Adrenal gland (tissue), 5 donors: ENCODE measurements at regions not wholly inside any gene's neighbourhood (a gene's known extent, or its start where the extent isn't known, plus 50 kb on each side); places are given as distances from the start of the nearest gene placed in this dataset.

ENCODE experiments used
- POLR2A ChIP-seq, 2 donors: fragments of 450-650 bp; IDR thresholded peaks; one replicate each; pipeline ENCODE4 v1.6.1; 2017; ENCODE audit warnings: antibody characterized with exemption in 2 of 2, mild to moderate bottlenecking in 2 of 2, moderate library complexity in 1 of 2
- TF ChIP-seq, protein P1 (sequence below), 6 experiments: fragments of 450-650 bp in 4 of 6; fragments of 200-600 bp in 2 of 6; sonication (generic) in 1 of 6; IDR thresholded peaks; 1 replicate in 5 of 6; 2 replicates in 1 of 6; pipeline versions ENCODE4 v1.5.1 to v1.8.0; 2016 to 2021; ENCODE audit warnings: antibody characterized with exemption in 6 of 6, mild to moderate bottlenecking in 2 of 6, moderate library complexity in 1 of 6
- donor health status: DM: no; HTN: no; CAD: no.

DNA sequence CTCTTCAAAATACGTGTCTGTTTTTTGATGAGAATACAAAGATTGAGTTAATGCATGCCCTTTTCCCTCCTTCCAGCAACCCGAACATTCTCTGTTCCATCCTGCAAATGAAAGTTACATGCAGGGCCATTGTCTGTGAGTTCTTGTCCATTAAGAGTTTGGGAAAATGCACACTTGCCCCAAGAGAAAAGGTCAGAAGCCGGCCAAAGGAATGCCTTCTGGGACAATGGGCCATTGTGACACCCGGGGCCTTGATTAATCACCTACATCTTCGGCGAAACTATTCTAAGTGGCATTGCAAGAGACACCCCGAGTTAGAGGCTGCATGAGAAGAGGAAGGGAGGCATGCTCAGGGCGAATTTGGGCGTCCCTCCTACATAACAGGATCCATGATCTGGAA lies 73.7 kb upstream of the COPS8 start:
- TF ChIP-seq, protein P1, sequence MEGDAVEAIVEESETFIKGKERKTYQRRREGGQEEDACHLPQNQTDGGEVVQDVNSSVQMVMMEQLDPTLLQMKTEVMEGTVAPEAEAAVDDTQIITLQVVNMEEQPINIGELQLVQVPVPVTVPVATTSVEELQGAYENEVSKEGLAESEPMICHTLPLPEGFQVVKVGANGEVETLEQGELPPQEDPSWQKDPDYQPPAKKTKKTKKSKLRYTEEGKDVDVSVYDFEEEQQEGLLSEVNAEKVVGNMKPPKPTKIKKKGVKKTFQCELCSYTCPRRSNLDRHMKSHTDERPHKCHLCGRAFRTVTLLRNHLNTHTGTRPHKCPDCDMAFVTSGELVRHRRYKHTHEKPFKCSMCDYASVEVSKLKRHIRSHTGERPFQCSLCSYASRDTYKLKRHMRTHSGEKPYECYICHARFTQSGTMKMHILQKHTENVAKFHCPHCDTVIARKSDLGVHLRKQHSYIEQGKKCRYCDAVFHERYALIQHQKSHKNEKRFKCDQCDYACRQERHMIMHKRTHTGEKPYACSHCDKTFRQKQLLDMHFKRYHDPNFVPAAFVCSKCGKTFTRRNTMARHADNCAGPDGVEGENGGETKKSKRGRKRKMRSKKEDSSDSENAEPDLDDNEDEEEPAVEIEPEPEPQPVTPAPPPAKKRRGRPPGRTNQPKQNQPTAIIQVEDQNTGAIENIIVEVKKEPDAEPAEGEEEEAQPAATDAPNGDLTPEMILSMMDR (IDR thresholded peaks at IDR 0.05): no peak
- TF ChIP-seq POLR2A (IDR thresholded peaks at IDR 0.05): no peak
